NCI-H82 treated with DMSO at 0.1 percent for 48 hours (cell line): ENCODE measurements at regions not wholly inside any gene's neighbourhood (a gene's known extent, or its start where the extent isn't known, plus 50 kb on each side); places are given as distances from the start of the nearest gene placed in this dataset.
"Not testable (repeated sequence)": the region's sequence is repeated elsewhere in the genome, so short reads cannot be mapped to it uniquely, and the experiment has no call there.

Experiments
- DNase-seq: peaks from one replicate; lab custom pipeline; 2025; ENCODE audit not compliant: unreplicated experiment; lab: John Stamatoyannopoulos, UW

GRCh38 chr12:34301251-34302130, 279.2 kb downstream of the ALG10 start:
- no peak for DNase-seq

- no peak for DNase-seq
These were observed 280.0 kb downstream of the ALG10 start for GRCh38 chr12:34302131-34302885.

DNA sequence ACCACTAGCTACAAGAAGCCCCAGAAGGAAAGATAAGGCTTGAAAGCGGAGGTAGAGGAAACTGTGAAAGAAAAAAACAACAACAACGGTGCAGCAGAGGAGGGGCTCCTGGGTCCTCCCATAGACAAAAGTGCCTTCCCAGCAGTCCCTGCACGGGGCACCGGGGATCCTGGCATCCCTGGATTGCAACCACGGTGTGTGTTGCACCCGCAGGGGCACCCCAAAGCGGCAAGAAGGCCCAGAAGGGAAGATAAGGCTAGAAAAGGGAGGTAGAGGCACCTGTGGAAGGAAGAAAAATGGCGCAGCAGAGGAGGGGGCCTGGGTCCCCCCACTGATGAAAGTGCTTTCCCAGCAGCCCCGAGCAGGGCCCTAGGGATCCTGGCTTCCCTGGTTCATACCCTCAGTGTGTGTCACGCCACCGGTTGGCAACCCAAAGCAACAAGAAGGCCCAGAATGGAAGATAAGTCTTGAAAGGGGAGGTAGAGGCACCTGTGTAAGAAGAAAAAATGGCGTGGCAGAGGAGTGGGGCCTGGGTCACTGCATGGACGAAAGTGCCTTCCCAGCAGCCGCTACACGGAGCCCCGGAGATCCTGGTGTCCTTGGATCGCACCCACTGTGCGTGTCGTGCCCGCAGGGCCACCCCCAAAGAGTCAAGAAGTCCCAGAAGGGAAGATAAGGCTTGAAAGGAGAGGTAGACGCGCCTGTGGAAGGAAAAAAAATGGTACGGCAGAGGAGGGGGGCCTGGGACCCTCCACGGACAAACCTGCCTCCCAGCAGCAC, 281.0 kb downstream of the ALG10 start:
- DNase-seq = no peak

DNA sequence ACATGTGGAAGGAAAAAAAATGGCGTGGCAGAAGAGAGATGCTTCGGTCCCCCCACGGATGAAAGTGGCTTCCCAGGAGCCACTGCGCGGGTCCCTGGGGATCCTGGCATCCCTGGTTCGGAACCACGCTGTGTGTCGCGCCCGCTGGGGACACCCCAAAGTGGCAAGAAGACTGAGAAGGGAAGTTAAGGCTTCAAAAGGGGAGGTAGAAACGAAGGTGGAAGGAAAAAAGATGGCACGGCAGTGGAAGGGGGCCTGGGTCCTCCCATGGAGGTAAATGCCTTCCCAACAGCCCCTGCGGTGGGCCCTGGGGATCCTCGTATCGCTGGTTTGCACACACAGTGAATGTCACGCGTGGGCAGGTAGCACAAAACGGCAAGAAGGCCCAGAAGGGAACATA, 281.7 kb downstream of the ALG10 start:
- no peak for DNase-seq

DNA sequence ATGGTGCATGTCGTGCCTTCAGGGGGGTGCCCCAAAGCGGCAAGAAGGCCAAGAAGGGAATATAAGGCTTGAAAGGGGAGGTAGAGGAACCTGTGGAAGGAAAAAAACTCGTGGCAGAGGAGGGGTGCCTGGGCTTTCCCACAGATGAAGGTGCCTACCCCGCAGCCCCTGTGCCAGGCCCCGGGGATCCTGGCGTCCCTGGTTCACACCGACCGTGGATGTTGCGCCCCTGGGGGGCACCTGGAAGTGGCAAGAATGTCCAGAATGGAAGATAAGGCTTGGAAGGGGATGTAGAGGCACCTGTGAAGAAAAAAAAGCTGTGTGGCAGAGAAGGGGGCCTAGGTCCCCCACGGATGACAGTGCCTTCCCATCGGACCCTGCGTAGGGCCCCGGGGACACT, 282.2 kb downstream of the ALG10 start:
- DNase-seq = no peak

DNA sequence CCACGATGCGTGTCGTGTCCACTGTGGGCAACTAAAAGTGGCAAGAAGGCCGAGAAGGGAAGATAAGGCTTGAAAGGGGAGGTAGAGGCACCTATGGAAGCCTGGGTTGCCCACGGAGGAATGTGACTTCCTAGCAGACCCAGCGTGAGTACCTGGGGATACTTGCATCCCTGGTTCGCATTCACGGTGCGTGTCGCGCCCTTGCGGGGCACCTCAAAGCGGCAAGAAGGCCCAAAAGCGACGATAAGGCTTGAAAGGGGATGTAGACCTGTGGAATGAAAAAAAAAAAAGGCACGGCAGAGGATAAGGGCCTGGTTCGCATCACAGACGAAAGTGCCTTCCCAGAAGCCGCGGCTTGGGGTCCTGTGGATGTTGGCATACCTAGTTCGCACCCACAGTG, 282.9 kb downstream of the ALG10 start:
- no peak for DNase-seq

GRCh38 chr12:34306133-34306830, 284.0 kb downstream of the ALG10 start:
- no peak for DNase-seq

DNA sequence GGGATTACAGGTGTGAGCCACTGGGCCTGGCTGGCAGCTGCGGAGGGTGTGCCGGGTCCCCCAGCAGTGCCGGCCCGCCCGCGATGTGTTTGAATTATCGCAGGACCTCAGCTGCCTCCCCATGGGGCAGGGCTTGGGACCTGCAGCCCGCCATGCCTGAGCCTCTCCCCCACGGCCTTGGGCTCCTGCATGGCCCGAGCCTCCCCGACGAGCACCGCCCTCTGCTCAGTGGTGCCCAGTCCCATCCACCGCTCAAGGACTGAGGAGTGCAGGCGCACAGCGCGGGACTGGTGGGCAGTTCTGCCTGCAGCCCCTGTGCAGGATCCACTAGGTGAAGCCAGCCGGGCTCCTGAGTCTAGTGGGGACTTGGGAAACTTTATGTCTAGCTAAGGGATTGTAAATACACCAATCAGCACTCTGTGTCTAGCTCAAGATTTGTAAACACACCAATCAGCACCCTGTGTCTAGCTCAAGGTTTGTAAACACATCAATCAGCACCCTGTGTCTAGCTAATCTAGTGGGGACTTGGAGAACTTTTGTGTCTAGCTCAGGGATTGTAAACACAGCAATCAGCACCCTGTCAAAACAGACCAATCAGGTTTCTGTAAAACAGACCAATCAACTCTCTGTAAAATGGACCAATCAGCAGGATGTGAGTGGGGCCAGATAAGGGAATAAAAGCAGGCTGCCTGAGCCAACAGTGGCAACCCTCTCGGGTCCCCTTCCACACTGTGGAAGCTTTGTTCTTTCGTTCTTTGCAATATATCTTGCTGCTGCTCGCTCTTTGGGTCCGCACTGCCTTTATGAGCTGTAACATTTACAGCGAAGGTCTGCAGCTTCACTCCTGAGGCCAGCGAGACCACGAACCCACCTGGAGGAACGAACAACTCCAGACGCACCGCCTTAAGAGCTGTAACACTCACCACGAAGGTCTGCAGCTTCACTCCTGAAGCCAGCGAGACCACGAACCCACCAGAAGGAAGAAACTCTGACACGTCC, 287.8 kb downstream of the ALG10 start:
- not testable (repeated sequence) for DNase-seq

- no peak for DNase-seq
These were observed 289.0 kb downstream of the ALG10 start for GRCh38 chr12:34311337-34311736.

- no peak for DNase-seq
These were observed 305.4 kb downstream of the ALG10 start for GRCh38 chr12:34327671-34328070.

DNA sequence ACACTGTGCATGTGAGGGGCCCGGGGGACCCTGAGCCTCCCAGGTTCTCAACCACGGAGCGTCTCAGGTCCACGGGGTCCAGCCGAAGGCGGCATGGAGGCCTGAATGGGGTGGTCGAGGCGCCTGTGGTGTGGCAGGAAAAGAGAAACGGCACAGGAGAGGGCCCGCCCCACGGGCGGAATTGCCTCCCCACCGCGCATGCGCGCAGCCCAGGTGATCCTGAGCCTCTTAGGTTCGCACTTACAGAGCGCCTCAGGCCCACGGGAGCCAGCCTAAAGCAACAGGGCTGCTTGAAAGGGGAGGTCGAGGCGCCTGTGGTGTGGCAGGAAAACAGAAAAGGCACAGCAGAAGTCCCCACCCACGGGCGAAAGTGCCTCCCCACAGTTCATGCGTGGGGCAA, 311.0 kb downstream of the ALG10 start:
- DNase-seq = no peak

DNA sequence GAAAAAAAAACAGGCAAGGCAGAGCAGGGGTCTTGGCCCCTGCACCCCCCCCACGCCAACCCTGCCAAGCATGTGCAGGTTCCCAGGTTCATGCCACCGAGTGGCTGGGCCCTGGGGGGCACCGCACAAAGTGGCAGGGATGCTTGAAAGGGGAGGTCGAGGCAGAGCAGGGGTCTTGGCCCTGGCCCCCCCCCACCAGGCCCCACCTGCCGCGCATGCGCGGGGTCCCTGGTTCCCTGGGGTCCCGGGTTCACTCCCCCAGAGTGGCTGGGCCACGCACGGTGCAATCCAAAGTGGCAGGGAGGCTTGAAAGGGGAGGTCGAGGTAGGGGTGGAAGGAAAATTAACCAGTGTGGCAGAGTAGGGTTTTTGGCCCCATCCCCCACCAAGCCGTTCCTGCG, 312.2 kb downstream of the ALG10 start:
- DNase-seq = no peak

- no peak for DNase-seq
These were observed 312.9 kb downstream of the ALG10 start for GRCh38 chr12:34334953-34335743.

DNA sequence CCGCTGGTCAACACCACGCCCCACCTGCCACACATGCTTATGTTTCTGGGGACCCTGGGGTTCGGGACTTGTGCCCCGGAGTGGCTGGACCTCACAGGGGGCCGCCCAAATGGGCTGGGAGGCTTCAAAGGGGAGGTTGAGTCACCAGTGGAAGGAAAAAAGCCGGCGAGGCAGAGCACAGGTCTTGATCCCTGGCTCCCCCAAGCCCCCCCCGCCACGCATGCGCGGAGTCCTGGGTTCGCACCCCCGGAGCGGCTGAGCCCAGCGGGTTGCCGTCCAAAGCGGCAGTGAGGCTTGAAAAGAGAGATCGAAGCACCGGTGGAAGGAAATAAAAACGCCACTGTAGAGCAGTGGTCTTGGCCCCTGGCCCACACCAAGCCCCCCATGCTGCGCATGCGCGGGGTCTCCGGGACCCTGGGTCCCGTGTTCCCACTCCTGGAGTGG, 313.5 kb downstream of the ALG10 start:
- no peak for DNase-seq

DNA sequence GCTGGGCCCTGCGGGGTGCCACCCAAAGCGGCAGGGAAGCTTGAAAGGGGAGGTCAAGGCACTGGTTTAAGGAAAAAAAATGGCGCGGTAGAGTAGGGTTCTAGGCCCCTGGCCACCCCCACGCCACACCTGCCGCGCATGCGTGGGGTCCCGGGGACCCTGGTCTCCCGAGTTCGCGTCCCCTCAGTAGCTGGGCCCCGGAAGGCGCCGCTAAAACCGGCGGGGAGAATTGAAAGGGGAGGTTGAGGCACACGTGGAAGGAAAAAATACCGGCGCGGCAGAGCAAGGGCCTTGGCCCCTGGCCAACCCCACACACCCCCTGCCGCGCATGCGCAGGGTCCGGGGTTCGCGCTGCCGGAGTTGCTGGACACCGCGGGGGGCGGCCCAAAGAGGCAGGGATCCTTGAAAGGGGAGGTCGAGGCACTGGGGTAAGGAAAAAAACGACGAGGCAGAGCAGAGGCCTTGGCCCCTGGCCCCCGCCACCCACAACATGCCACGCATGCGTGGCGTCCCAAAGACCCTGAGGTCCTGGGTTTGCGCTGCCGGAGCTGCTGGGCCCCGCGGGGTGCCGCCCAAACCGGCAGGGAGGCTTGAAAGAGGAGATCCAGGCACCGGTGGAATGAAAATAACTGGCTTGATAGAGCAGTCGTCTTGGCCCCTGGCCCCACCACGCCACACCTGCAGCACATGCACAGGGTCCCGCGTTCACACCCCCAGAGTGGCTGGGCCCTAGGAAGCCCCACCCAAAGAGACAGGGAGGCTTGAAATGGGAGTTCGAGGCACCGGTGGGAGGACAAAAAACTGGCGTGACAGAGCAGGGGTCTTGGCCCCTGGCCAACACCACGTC, 314.5 kb downstream of the ALG10 start:
- DNase-seq = no peak

GRCh38 chr12:34338751-34339150, 316.5 kb downstream of the ALG10 start:
- DNase-seq = no peak

GRCh38 chr12:34339922-34340321, 317.6 kb downstream of the ALG10 start:
- no peak for DNase-seq
